GM12878 (cell line): ENCODE measurements at regions not wholly inside any gene's neighbourhood (a gene's known extent, or its start where the extent isn't known, plus 50 kb on each side); places are given as distances from the start of the nearest gene placed in this dataset.

Experiments used
- SP1 ChIP-seq: IDR thresholded peaks from one replicate; pipeline ENCODE4 v1.6.1; 2011; ENCODE audit warnings: low read depth, low read length
- STAT3 ChIP-seq: IDR thresholded peaks from 2 replicates; pipeline ENCODE4 v1.6.1; 2011; ENCODE audit warnings: low read depth, low read length, improper control_type of control experiment
- WRNIP1 ChIP-seq: IDR thresholded peaks from 2 replicates; pipeline ENCODE4 v1.6.1; 2011; ENCODE audit warnings: low read depth, low read length, improper control_type of control experiment, borderline replicate concordance
- TF ChIP-seq, protein P1 (sequence below): fragments of 450-650 bp; IDR thresholded peaks from 2 replicates; pipeline ENCODE4 v1.6.1; 2016; ENCODE audit warnings: mild to moderate bottlenecking, moderate library complexity, borderline replicate concordance
- TF ChIP-seq, protein P2 (sequence below): IDR thresholded peaks from 2 replicates; pipeline ENCODE4 v1.6.1; 2011; ENCODE audit warnings: low read depth, low read length, improper control_type of control experiment, borderline replicate concordance
- TF ChIP-seq, protein P3 (sequence below): IDR thresholded peaks from 2 replicates; pipeline ENCODE4 v1.6.1; 2011; ENCODE audit warnings: mild to moderate bottlenecking, low read depth, low read length, moderate library complexity; ENCODE audit not compliant: insufficient replicate concordance

DNA sequence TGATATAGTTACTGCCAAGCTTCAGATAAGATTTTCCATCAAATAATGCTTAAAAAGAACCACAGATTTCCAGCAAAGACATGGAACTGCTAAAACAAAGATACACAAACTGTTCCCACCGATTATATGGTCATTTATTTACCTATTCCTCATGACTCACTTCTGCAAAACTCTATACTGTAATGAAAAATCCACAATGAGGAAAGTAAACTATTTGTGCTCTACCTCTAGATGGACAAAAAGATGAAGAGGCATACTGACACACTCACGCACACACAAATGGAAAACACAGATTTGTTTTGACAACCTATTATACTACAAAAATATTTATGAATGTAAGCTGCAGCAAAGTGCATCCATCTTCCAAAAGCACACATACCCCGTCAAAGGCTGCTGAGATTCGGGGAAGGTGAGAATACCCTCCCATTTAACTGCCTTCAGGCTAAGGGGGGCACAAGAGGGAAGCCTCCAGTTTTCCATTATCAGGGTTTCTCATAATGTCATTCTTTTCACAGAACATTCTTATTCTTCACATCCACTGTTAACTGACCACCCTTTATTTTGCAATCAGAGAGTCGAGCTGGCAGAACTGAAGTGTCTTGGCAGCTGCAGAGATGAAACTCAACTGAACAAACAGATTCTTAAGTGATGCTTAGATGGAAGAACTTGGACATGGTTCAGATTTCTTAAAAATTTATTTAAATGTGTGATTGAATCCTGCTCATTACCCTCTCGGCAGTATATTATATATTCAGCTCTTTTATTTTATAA is 115.9 kb upstream of the TANK start (continued):
- TF ChIP-seq, protein P1, sequence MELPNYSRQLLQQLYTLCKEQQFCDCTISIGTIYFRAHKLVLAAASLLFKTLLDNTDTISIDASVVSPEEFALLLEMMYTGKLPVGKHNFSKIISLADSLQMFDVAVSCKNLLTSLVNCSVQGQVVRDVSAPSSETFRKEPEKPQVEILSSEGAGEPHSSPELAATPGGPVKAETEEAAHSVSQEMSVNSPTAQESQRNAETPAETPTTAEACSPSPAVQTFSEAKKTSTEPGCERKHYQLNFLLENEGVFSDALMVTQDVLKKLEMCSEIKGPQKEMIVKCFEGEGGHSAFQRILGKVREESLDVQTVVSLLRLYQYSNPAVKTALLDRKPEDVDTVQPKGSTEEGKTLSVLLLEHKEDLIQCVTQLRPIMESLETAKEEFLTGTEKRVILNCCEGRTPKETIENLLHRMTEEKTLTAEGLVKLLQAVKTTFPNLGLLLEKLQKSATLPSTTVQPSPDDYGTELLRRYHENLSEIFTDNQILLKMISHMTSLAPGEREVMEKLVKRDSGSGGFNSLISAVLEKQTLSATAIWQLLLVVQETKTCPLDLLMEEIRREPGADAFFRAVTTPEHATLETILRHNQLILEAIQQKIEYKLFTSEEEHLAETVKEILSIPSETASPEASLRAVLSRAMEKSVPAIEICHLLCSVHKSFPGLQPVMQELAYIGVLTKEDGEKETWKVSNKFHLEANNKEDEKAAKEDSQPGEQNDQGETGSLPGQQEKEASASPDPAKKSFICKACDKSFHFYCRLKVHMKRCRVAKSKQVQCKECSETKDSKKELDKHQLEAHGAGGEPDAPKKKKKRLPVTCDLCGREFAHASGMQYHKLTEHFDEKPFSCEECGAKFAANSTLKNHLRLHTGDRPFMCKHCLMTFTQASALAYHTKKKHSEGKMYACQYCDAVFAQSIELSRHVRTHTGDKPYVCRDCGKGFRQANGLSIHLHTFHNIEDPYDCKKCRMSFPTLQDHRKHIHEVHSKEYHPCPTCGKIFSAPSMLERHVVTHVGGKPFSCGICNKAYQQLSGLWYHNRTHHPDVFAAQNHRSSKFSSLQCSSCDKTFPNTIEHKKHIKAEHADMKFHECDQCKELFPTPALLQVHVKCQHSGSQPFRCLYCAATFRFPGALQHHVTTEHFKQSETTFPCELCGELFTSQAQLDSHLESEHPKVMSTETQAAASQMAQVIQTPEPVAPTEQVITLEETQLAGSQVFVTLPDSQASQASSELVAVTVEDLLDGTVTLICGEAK = no peak
- TF ChIP-seq WRNIP1 (no peak), SP1 (no peak), STAT3 (no peak)
- TF ChIP-seq, protein P2, sequence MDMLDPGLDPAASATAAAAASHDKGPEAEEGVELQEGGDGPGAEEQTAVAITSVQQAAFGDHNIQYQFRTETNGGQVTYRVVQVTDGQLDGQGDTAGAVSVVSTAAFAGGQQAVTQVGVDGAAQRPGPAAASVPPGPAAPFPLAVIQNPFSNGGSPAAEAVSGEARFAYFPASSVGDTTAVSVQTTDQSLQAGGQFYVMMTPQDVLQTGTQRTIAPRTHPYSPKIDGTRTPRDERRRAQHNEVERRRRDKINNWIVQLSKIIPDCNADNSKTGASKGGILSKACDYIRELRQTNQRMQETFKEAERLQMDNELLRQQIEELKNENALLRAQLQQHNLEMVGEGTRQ = no peak
- TF ChIP-seq, protein P3, sequence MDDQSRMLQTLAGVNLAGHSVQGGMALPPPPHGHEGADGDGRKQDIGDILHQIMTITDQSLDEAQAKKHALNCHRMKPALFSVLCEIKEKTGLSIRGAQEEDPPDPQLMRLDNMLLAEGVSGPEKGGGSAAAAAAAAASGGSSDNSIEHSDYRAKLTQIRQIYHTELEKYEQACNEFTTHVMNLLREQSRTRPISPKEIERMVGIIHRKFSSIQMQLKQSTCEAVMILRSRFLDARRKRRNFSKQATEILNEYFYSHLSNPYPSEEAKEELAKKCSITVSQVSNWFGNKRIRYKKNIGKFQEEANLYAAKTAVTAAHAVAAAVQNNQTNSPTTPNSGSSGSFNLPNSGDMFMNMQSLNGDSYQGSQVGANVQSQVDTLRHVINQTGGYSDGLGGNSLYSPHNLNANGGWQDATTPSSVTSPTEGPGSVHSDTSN = no peak
